H1 (cell line): ENCODE measurements at regions not wholly inside any gene's neighbourhood (a gene's known extent, or its start where the extent isn't known, plus 50 kb on each side); places are given as distances from the start of the nearest gene placed in this dataset.

Experiments
- CTCF ChIA-PET: fragments of 300-600 bp; sonication (Branson Sonifier 250); formaldehyde crosslinking; loops from one replicate; lab custom pipeline; 2021; ENCODE audit not compliant: partially characterized antibody; lab: Charles Lee
- POLR2A ChIA-PET: fragments of 300-600 bp; sonication (Branson Sonifier 250); formaldehyde crosslinking; loops from one replicate; lab custom pipeline; 2021; ENCODE audit warnings: inconsistent platforms; ENCODE audit not compliant: partially characterized antibody; lab: Charles Lee
- DNase-seq, 2 experiments: peaks; one replicate each; pipeline versions ENCODE4 v3.0.0 to v3.0.0-alpha.2; 2010 to 2022; ENCODE audit warnings: low spot score in 2 of 2, low read depth in 1 of 2, mixed read lengths in 1 of 2
- FAIRE-seq: peaks from 2 replicates; lab custom pipeline; 2011; peaks lifted over from hg19 to GRCh38; lab: Jason Lieb, UNC
- H2AFZ ChIP-seq: 2 replicates; pipeline ENCODE4 v1.8.1; 2012; ENCODE audit warnings: low read length, inconsistent platforms
- H2AK5ac ChIP-seq: 2 replicates; pipeline ENCODE4 v1.6.1; 2013; ENCODE audit warnings: low read depth, low read length
- H2BK120ac ChIP-seq: replicated peaks from 2 replicates; pipeline ENCODE3; 2013; ENCODE audit warnings: low read depth, low read length, inconsistent platforms
- H2BK12ac ChIP-seq: 2 replicates; pipeline ENCODE4 v1.6.1; 2013; ENCODE audit warnings: low read depth, low read length
- H2BK15ac ChIP-seq: 2 replicates; pipeline ENCODE4 v1.6.1; 2013; ENCODE audit warnings: low read length
- H2BK20ac ChIP-seq: 2 replicates; pipeline ENCODE4 v1.6.1; 2013; ENCODE audit warnings: low read length
- H2BK5ac ChIP-seq: 2 replicates; pipeline ENCODE4 v1.6.1; 2013; ENCODE audit warnings: low read depth, low read length
- H3K14ac ChIP-seq: 2 replicates; pipeline ENCODE4 v1.6.1; 2013; ENCODE audit warnings: inconsistent platforms; ENCODE audit not compliant: insufficient read length
- H3K18ac ChIP-seq: 2 replicates; pipeline ENCODE4 v1.6.1; 2013; ENCODE audit warnings: low read length; ENCODE audit errors: extremely low read depth
- H3K23ac ChIP-seq: 2 replicates; pipeline ENCODE4 v1.6.1; 2013; ENCODE audit warnings: inconsistent platforms; ENCODE audit not compliant: insufficient read length
- H3K23me2 ChIP-seq: 2 replicates; pipeline ENCODE4 v1.6.1; 2013; ENCODE audit warnings: low read depth, low read length
- H3K27ac ChIP-seq: 2 replicates; pipeline ENCODE4 v1.6.1; 2011; ENCODE audit warnings: low read depth, low read length, inconsistent platforms
- H3K27me3 ChIP-seq, 4 experiments: replicated peaks in 1 of 4; 1 replicate in 1 of 4; 2 replicates in 3 of 4; pipeline versions ENCODE4 v1.6.1 to v1.8.1; 2011 to 2013; ENCODE audit warnings: low read length in 3 of 4, mild to moderate bottlenecking in 3 of 4, inconsistent platforms in 2 of 4, mixed read lengths in 2 of 4, moderate library complexity in 1 of 4; ENCODE audit not compliant: control insufficient read depth in 3 of 4, insufficient read depth in 3 of 4; ENCODE audit errors: extremely low read depth in 1 of 4
- H3K36me3 ChIP-seq, 4 experiments: 2 replicates each; pipeline versions ENCODE4 v1.6.1 to v1.8.1; 2011 to 2013; ENCODE audit warnings: mild to moderate bottlenecking in 4 of 4, low read length in 3 of 4, moderate library complexity in 2 of 4, control low read depth in 1 of 4, inconsistent platforms in 1 of 4; ENCODE audit not compliant: insufficient read depth in 4 of 4, control insufficient read depth in 2 of 4
- H3K4ac ChIP-seq: replicated peaks from 2 replicates; pipeline ENCODE3; 2013; ENCODE audit warnings: low read length, low read depth, mixed read lengths, inconsistent platforms; ENCODE audit not compliant: insufficient read length
- H3K4me1 ChIP-seq, 4 experiments: replicated peaks in 1 of 4; 1 replicate in 1 of 4; 2 replicates in 3 of 4; pipeline versions ENCODE4 v1.6.1 to v1.8.1; 2011 to 2013; ENCODE audit warnings: low read length in 3 of 4, inconsistent platforms in 2 of 4, mixed read lengths in 1 of 4; ENCODE audit not compliant: insufficient read depth in 4 of 4, control insufficient read depth in 3 of 4
- H3K4me2 ChIP-seq, 2 experiments: 2 replicates each; pipeline versions ENCODE4 v1.6.1 to v1.8.1; 2011 to 2013; ENCODE audit warnings: low read depth in 2 of 2, low read length in 2 of 2, control low read depth in 1 of 2, inconsistent platforms in 1 of 2, mild to moderate bottlenecking in 1 of 2; ENCODE audit not compliant: insufficient read depth in 1 of 2
- H3K4me3 ChIP-seq, 4 experiments: fragments of 200-600, 300-600 bp in 1 of 4; sonication (generic), shearing (Covaris generic), sonication (Bioruptor Twin) in 1 of 4; 2 replicates each; pipeline versions ENCODE4 v1.5.1 to v1.8.1; 2011 to 2016; ENCODE audit warnings: low read length in 4 of 4, low read depth in 3 of 4, control low read depth in 2 of 4, inconsistent platforms in 2 of 4, mild to moderate bottlenecking in 2 of 4, mixed read lengths in 1 of 4, moderate library complexity in 1 of 4; ENCODE audit not compliant: insufficient read depth in 2 of 4; ENCODE audit errors: extremely low read depth in 1 of 4
- H3K56ac ChIP-seq: replicated peaks from 2 replicates; pipeline ENCODE3; 2013; ENCODE audit warnings: low read depth, mild to moderate bottlenecking, mixed read lengths, low read length, inconsistent platforms; ENCODE audit not compliant: insufficient read length
- H3K79me1 ChIP-seq: 2 replicates; pipeline ENCODE4 v1.6.1; 2013; ENCODE audit warnings: low read depth, low read length, control low read depth
- H3K79me2 ChIP-seq, 2 experiments: 2 replicates each; pipeline versions ENCODE4 v1.6.1 to v1.8.1; 2012 to 2013; ENCODE audit warnings: low read length in 2 of 2, mild to moderate bottlenecking in 2 of 2, inconsistent platforms in 1 of 2; ENCODE audit not compliant: insufficient read depth in 2 of 2, control insufficient read depth in 1 of 2
- H3K9ac ChIP-seq, 4 experiments: replicated peaks in 1 of 4; 1 replicate in 1 of 4; 2 replicates in 3 of 4; pipeline versions ENCODE4 v1.6.1 to v1.8.1; 2011 to 2013; ENCODE audit warnings: low read depth in 3 of 4, low read length in 3 of 4, control low read depth in 2 of 4, mild to moderate bottlenecking in 2 of 4, moderate library complexity in 2 of 4, inconsistent platforms in 1 of 4; ENCODE audit errors: extremely low read depth in 1 of 4
- H3K9me3 ChIP-seq, 2 experiments: 2 replicates each; pipeline versions ENCODE4 v1.6.1 to v1.8.1; 2012 to 2013; ENCODE audit warnings: mild to moderate bottlenecking in 2 of 2, moderate library complexity in 2 of 2, control low read depth in 1 of 2, inconsistent platforms in 1 of 2, low read depth in 1 of 2, low read length in 1 of 2, mixed read lengths in 1 of 2; ENCODE audit not compliant: insufficient read depth in 2 of 2
- H4K20me1 ChIP-seq, 2 experiments: replicated peaks in 1 of 2; 2 replicates each; pipeline versions ENCODE3 to v1.8.1; 2011 to 2013; ENCODE audit warnings: inconsistent platforms in 2 of 2, low read length in 2 of 2, mild to moderate bottlenecking in 1 of 2; ENCODE audit not compliant: insufficient read depth in 2 of 2, control insufficient read depth in 1 of 2
- H4K5ac ChIP-seq: 2 replicates; pipeline ENCODE4 v1.6.1; 2013; ENCODE audit warnings: low read length, low read depth, mixed read lengths, inconsistent platforms; ENCODE audit not compliant: insufficient read length
- H4K8ac ChIP-seq: 2 replicates; pipeline ENCODE4 v1.8.0; 2013; ENCODE audit warnings: mild to moderate bottlenecking, moderate library complexity, low read length, inconsistent platforms; ENCODE audit not compliant: insufficient read depth; ENCODE audit errors: extremely low read depth
- H4K91ac ChIP-seq: replicated peaks from 2 replicates; pipeline ENCODE3; 2013; ENCODE audit warnings: low read length, mixed read lengths, inconsistent platforms; ENCODE audit not compliant: insufficient read length
- BACH1 ChIP-seq: IDR thresholded peaks from 2 replicates; pipeline ENCODE4 v1.6.1; 2012; ENCODE audit warnings: low read length, improper control_type of control experiment
- BRCA1 ChIP-seq: IDR thresholded peaks from 2 replicates; pipeline ENCODE4 v1.6.1; 2012; ENCODE audit warnings: low read depth, low read length, improper control_type of control experiment
- E2F6 ChIP-seq: IDR thresholded peaks from 2 replicates; pipeline ENCODE4 v1.6.1; 2012; ENCODE audit warnings: inconsistent platforms
- HDAC6 ChIP-seq: IDR thresholded peaks from one replicate; pipeline ENCODE4 v1.7.1; 2012; ENCODE audit warnings: low read depth, mild to moderate bottlenecking, inconsistent platforms, low read length, moderate library complexity
- KDM1A ChIP-seq: fragments of 200-600, 300-600 bp; sonication (generic); IDR thresholded peaks from 2 replicates; pipeline ENCODE4 v1.7.1; 2016; ENCODE audit warnings: mild to moderate bottlenecking, low read length, borderline replicate concordance
- PHF8 ChIP-seq: fragments of 200-600 bp; sonication (generic); conservative IDR thresholded peaks from 2 replicates; pipeline ENCODE4 v1.7.1; 2012; ENCODE audit warnings: low read depth, mild to moderate bottlenecking, inconsistent platforms, low read length, moderate library complexity
- POLR2AphosphoS5 ChIP-seq: IDR thresholded peaks from 2 replicates; pipeline ENCODE4 v1.6.1; 2011; ENCODE audit warnings: low read depth, low read length
- RXRA ChIP-seq: IDR thresholded peaks from 2 replicates; pipeline ENCODE4 v1.6.1; 2011; ENCODE audit warnings: low read depth, mild to moderate bottlenecking, low read length, moderate library complexity; ENCODE audit not compliant: insufficient read depth
- SAP30 ChIP-seq: fragments of 300-600 bp; sonication (generic); IDR thresholded peaks from 2 replicates; pipeline ENCODE4 v1.7.1; 2012; ENCODE audit warnings: low read length, moderate library complexity, mild to moderate bottlenecking, inconsistent platforms; ENCODE audit not compliant: insufficient read depth, insufficient replicate concordance
- SUZ12 ChIP-seq: fragments of 200-600 bp; sonication (generic); IDR thresholded peaks from 2 replicates; pipeline ENCODE4 v1.6.1; 2012; ENCODE audit warnings: mild to moderate bottlenecking, inconsistent platforms, low read length, moderate library complexity, mixed read lengths
- TAF1 ChIP-seq: IDR thresholded peaks from 2 replicates; pipeline ENCODE4 v1.6.1; 2011; ENCODE audit warnings: mild to moderate bottlenecking, low read depth, low read length
- TCF12 ChIP-seq: IDR thresholded peaks from 2 replicates; pipeline ENCODE4 v1.6.1; 2011; ENCODE audit warnings: low read depth, mild to moderate bottlenecking, low read length
- YY1 ChIP-seq: IDR thresholded peaks from 2 replicates; pipeline ENCODE4 v1.6.1; 2011; ENCODE audit warnings: low read depth, mild to moderate bottlenecking, low read length
- ZNF274 ChIP-seq: IDR thresholded peaks from 2 replicates; pipeline ENCODE4 v1.7.0; 2012; ENCODE audit warnings: low read length, borderline replicate concordance; ENCODE audit errors: extremely low read depth

DNA sequence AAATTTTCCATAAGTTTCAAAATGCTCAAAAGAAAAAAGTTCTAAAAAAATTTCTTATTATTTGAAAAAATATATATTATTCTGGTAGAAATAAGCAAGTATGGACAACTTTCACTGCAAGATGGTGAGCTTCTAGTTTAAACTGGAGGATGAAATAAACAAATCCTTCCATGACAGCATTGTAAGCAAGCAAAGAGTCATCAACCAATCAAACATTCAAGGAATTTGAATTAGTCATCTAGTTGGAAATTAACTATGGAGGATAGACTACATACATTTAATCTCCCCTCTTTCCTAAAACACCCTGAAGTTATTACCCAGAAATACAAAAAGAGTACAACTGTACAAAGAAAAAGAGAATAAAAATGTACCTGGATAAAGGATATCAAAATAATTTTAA is 51.0 kb upstream of the IRX5 start:
- H3K23ac ChIP-seq: no peak overlapping the region
- CTCF ChIA-PET: no interaction called here

More for the DNA sequence above, 51.0 kb upstream of the IRX5 start:
- Histone ChIP-seq H3K4me2 (no peak overlapping the region), H3K56ac (no peak overlapping the region), H3K18ac (no peak overlapping the region), H2BK120ac (no peak overlapping the region), H3K79me2 (no peaks in the 10 kb centered on the region), H3K9me3 (no peaks in the 10 kb centered on the region; a peak in 1 of 4 replicates), H3K4ac (no peak overlapping the region), H4K91ac (no peak overlapping the region), H3K36me3 (no peaks in the 10 kb centered on the region), H4K5ac (no peak overlapping the region), H2AK5ac (no peak overlapping the region), H2BK15ac (no peak overlapping the region), H2BK12ac (no peak overlapping the region), H2AFZ (no peak overlapping the region), H4K8ac (no peak overlapping the region), H3K27me3 (no peaks in the 10 kb centered on the region), H3K14ac (no peak overlapping the region), H3K4me1 (peaks cover 2 to 7% (median 4%) of the 10 kb centered on the region in 4 experiments; a peak in 5 of 7 replicates), H4K20me1 (no peaks in the 10 kb centered on the region), H3K27ac (no peak overlapping the region), H3K23me2 (no peaks in the 10 kb centered on the region), H2BK20ac (no peak overlapping the region), H3K4me3 (no peak overlapping the region), H3K9ac (no peak overlapping the region), H2BK5ac (no peak overlapping the region), H3K79me1 (no peaks in the 10 kb centered on the region)
- no peak for DNase-seq
- no peak for TF ChIP-seq SAP30
- TF ChIP-seq RXRA: no peak
- no peak for TF ChIP-seq TCF12
- no peak for TF ChIP-seq YY1
- TF ChIP-seq SUZ12: no peak
- no peak for TF ChIP-seq POLR2AphosphoS5
- TF ChIP-seq TAF1: no peak
- no peak for TF ChIP-seq BRCA1
- TF ChIP-seq E2F6: no peak
- TF ChIP-seq HDAC6: no peak
- TF ChIP-seq KDM1A: no peak
- TF ChIP-seq ZNF274: no peak
- TF ChIP-seq PHF8: no peak
- no peak for TF ChIP-seq BACH1
- no peak for FAIRE-seq
- POLR2A ChIA-PET: no interaction called here
